Activated naive CD4-positive, alpha-beta T cell treated with anti-CD3 and anti-CD28 coated beads, Interleukin-2, amount 50 U/mL, for 24 hours (primary cell): ENCODE measurements at regions not wholly inside any gene's neighbourhood (a gene's known extent, or its start where the extent isn't known, plus 50 kb on each side); places are given as distances from the start of the nearest gene placed in this dataset.

ENCODE experiments used
- H3K27ac Mint-ChIP-seq: one replicate; pipeline ENCODE4 v1.8.0; 2021; ENCODE audit warnings: mild to moderate bottlenecking, mixed read lengths
- H3K27me3 Mint-ChIP-seq: one replicate; pipeline ENCODE4 v1.8.0; 2021; ENCODE audit warnings: mixed read lengths
- H3K36me3 Mint-ChIP-seq: one replicate; pipeline ENCODE4 v1.8.0; 2021; ENCODE audit warnings: mixed read lengths
- H3K4me1 Mint-ChIP-seq: one replicate; pipeline ENCODE4 v1.8.0; 2021; ENCODE audit warnings: mixed read lengths
- H3K4me3 Mint-ChIP-seq: one replicate; pipeline ENCODE4 v1.8.0; 2021; ENCODE audit warnings: mild to moderate bottlenecking, mixed read lengths
- H3K9me3 Mint-ChIP-seq: one replicate; pipeline ENCODE4 v1.8.0; 2021; ENCODE audit warnings: mixed read lengths

DNA sequence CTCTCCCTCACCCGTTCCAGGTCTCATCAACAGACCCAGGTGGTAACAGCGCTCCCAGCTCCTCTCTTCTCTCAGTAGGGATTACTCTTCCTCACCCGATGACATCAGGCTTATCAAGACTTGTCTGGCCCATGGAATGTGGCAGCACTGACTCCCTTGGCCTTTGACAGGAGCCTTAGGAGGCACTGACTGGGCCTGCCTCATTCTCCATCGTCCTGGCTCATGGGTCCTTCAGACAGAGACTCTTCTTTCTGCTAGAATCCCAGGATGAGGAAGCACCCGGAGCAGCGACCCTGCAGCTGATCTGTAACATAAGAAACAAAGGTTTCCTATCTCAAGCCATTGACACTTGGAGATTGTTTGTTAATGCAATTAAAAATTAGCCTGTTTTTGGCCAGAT is 1063.6 kb downstream of the TBC1D22A start:
- Mint-ChIP-seq H3K4me1 (no peaks in the 10 kb centered on the region), H3K4me3 (no peak overlapping the region), H3K36me3 (no peaks in the 10 kb centered on the region), H3K27me3 (peaks cover 3% of the 10 kb centered on the region), H3K27ac (no peak overlapping the region), H3K9me3 (no peaks in the 10 kb centered on the region)

DNA sequence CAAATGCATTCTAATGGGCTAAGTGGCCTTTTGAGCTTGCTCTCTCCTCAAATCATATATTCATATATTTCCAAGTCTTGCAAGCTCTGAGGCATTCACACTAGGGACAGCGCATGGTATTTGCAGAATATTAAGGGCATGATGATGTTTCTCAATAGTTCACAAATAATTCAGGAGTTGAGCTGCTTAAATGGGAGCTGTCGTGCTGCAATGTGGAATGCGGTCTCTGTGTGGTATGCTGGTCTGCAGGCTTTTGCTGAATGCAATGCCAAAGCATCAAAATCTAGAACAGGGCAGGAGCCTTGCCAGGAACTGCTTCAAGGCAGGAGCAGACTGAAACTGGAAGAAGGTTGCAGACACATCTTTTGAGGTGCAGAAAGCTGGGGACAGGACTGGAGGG is 1060.0 kb downstream of the TBC1D22A start:
- H3K9me3 Mint-ChIP-seq, result peaks cover 2% of the 10 kb centered on the region

DNA sequence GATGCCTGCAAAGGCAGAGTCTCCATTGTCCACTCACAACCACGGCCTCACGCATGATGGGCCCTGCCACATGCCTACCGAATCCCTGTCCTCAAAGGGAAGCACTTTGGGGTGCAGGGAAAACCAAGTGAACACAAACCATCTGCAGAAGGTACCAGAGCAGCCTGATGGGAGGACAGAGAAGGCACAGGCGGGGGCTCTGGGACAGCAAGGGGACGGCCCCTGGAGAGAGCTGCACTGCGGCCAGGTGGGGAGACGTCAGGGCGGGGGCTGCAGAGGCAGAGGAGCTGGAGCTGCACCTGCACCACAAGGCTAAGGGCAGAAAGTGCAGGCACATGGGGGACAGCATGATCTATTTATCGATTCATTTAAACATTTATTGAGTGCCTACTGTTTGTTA is 1056.0 kb downstream of the TBC1D22A start:
- peaks cover 4% of the 10 kb centered on the region for H3K9me3 Mint-ChIP-seq
- H3K4me3 Mint-ChIP-seq, result no peak overlapping the region
- peaks cover 5% of the 10 kb centered on the region for H3K27me3 Mint-ChIP-seq
- no peak overlapping the region for H3K27ac Mint-ChIP-seq
- no peaks in the 10 kb centered on the region for H3K36me3 Mint-ChIP-seq
- H3K4me1 Mint-ChIP-seq, result no peaks in the 10 kb centered on the region

More for the DNA sequence above, 1060.0 kb downstream of the TBC1D22A start:
- H3K27ac Mint-ChIP-seq, result no peak overlapping the region
- peaks cover 1% of the 10 kb centered on the region for H3K27me3 Mint-ChIP-seq
- H3K36me3 Mint-ChIP-seq, result no peaks in the 10 kb centered on the region
- no peaks in the 10 kb centered on the region for H3K4me1 Mint-ChIP-seq
- no peak overlapping the region for H3K4me3 Mint-ChIP-seq

DNA sequence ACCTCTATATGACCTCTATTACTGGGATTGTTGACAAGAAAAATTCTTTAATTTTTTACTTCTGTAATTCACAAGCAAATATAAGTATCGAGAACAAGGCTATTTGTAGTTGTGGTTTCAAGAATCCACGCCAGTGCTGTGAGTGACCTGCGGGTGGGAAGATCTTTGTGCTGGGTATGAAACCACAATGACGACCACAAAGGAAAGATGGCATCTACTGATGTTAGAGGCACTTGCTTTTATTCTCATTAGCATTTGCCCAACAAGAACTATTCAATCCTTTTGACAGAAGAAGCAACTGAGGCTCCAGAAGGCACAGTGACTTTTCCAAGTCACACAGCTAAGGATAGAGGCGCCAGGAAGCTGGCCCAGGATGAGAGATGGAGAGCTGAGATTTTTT is 1054.9 kb downstream of the TBC1D22A start:
- H3K27ac Mint-ChIP-seq, result no peak overlapping the region
- no peak overlapping the region for H3K4me3 Mint-ChIP-seq
- H3K9me3 Mint-ChIP-seq, result peaks cover 4% of the 10 kb centered on the region
- no peaks in the 10 kb centered on the region for H3K4me1 Mint-ChIP-seq
- peaks cover 6% of the 10 kb centered on the region for H3K27me3 Mint-ChIP-seq
- H3K36me3 Mint-ChIP-seq, result no peaks in the 10 kb centered on the region

DNA sequence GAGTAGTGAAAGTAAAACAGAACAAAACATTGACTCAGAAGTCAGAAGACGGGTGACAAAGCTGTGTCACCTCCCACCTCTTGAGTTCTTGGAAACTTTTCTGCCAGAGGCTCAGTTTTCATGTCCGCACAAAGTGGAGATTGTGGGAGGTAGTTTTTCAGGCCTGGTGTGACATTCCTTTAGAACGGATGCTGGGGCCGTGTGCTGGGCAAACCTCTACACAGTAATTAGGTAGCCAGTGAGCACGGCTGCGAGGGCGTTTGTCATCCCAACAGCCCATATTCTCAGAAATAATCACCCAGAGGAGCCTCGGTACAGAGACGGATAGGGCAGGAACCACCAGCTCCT is 1054.4 kb downstream of the TBC1D22A start:
- Mint-ChIP-seq H3K9me3 (peaks cover 4% of the 10 kb centered on the region), H3K4me3 (no peak overlapping the region), H3K27ac (no peak overlapping the region), H3K36me3 (no peaks in the 10 kb centered on the region), H3K27me3 (peaks cover 6% of the 10 kb centered on the region), H3K4me1 (no peaks in the 10 kb centered on the region)

DNA sequence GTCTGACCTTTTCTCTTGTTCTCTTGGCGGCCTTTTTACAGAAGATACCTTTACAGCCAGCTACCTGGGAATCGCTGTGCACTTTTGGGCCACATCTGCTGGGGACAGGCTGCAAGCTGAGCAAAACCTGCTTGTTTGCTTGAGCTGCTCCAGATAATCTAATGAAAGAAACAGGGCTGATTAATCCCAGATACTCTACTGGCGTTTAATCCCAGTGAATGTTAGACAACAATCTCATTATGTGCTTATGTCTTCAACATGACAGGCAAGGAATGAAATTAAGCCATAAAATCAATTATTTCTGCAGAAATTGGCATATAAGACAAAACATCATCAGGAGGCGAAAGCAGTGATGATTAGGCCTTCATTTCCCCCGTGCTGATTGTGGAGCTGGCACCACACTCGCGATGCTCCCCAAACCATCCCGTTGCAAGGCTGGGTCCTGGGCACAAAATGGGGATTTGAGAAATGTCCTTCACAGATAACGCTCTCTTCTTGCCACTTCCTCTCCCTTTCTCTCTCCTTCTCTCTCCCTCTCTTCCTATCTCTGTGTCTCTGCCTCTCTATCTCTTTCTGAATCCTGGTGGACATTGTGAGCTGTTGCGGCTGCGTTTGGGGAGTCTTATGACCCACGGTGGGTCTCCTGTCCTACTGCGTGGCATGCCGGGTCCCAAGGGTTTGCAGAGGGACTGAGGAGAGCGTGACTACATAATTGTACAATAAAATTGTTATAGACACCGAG is 1053.8 kb downstream of the TBC1D22A start:
- Mint-ChIP-seq H3K27me3 (peaks cover 6% of the 10 kb centered on the region), H3K9me3 (peaks cover 4% of the 10 kb centered on the region), H3K4me3 (no peak overlapping the region), H3K27ac (no peak overlapping the region), H3K4me1 (no peaks in the 10 kb centered on the region), H3K36me3 (no peaks in the 10 kb centered on the region)

DNA sequence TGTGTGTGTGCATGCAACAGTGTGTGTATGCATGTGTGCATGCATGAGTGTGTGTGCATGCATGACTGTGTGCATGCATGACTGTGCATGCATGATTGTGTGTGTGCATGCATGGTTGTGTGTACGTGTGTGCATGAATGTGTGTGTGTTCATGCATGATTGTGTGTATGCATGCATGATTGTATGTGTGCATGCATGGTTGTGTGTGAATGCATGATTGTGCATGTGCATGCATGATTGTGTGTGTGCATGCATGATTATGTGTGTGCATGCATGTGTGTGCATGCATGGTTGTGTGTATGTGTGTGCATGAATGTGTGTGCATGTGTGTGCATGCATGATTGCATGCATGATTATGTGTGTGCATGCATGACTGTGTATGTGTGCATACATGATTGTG is 1052.0 kb downstream of the TBC1D22A start:
- Mint-ChIP-seq H3K4me3 (no peak overlapping the region), H3K4me1 (no peaks in the 10 kb centered on the region), H3K27me3 (peaks cover 9% of the 10 kb centered on the region), H3K9me3 (peaks cover 4% of the 10 kb centered on the region), H3K27ac (no peak overlapping the region), H3K36me3 (no peaks in the 10 kb centered on the region)

DNA sequence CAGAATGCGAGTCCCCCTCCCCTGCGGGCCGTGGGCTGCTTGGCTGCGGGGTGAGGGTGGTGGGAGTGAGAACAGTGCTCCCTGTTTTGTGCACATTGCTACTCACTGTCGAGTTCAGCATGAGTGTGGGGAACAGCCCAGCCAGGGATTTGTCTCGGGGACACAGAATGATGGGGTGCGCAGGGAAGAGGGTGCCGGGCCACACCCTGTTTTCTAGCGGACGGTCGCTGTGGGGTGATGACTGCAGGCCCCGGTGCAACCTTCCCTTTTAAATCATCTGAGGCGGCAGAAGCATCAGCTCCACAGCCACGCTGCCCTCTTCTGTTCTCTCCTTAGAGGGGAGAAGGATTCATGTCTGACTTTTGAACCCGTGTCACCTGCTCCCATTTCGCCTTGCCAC is 1051.2 kb downstream of the TBC1D22A start:
- H3K9me3 Mint-ChIP-seq, result peaks cover 4% of the 10 kb centered on the region
- no peaks in the 10 kb centered on the region for H3K36me3 Mint-ChIP-seq
- no peak overlapping the region for H3K4me3 Mint-ChIP-seq
- H3K27ac Mint-ChIP-seq, result no peak overlapping the region
- no peaks in the 10 kb centered on the region for H3K4me1 Mint-ChIP-seq
- H3K27me3 Mint-ChIP-seq, result peaks cover 9% of the 10 kb centered on the region

DNA sequence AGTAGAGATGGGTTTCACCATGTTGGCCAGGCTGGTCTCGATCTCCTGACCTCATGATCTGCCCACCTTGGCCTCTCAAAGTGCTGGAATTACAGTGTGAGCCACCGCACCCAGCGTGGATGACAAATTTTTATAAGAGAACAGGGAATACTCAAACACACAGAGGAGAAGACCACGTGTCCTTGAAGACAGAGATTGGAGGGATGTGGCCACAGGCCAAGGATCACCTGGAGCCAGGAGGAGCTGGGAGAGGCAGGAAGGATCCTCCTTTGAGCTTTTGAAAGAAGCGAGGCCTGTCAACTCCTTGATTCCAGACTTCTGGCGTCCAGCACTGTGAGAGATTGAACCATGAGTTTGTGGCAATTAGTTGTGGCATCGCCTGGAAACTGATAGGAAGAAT is 1049.5 kb downstream of the TBC1D22A start:
- H3K27ac Mint-ChIP-seq, result no peak overlapping the region
- H3K4me3 Mint-ChIP-seq, result no peak overlapping the region
- peaks cover 6% of the 10 kb centered on the region for H3K27me3 Mint-ChIP-seq
- H3K4me1 Mint-ChIP-seq, result no peaks in the 10 kb centered on the region
- H3K9me3 Mint-ChIP-seq, result no peaks in the 10 kb centered on the region
- no peaks in the 10 kb centered on the region for H3K36me3 Mint-ChIP-seq

DNA sequence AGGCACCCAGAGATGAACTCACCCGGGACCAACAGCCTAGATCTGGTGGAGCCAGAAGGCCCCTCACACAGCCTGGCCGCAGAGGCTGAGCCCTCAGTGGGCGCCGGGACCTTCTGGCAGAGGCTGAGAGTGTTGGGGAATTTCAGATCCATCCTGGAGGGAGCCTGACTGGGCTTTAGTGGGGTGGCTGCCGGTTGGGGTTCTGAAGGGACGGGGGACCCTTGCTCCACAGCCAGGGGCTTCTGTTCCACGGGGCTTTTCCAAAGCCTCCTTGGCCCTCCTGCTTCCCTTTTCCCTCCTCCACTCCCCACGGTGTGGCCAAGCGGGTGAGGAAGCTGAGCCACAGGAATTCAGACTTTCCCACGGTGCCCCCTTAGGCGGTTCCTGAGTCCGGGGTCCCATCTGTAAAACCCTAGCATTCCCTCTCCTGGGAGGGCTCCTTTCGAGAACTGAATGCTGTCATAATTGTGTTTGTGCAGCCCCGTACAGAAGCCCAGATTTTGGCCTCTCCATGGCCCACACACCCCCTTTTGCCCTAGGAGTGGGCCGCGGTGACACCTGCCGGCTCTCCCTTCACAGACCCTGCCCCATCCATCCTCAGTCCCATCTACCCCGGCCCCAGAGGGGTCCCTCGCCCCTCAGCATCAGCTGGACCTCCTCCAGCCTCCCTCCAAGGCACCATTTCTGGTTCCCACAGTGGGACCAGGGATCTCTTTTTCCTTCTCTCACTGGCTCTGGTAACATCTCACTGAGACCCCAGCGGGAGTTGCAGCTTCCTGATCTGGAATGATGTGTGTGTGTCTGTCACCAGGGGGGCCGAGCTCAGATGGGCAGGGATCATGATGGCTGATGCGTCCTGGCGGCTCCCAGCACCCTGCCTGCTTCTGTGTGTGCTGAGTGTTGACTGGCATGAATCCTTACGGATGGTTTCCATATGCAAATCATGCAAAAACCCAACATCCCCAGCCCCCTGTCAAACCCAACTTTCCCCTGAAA is 1048.4 kb downstream of the TBC1D22A start:
- H3K36me3 Mint-ChIP-seq, result no peaks in the 10 kb centered on the region
- H3K27ac Mint-ChIP-seq, result no peak overlapping the region
- H3K4me3 Mint-ChIP-seq, result no peak overlapping the region
- no peaks in the 10 kb centered on the region for H3K4me1 Mint-ChIP-seq
- H3K27me3 Mint-ChIP-seq, result peaks cover 4% of the 10 kb centered on the region
- no peaks in the 10 kb centered on the region for H3K9me3 Mint-ChIP-seq

DNA sequence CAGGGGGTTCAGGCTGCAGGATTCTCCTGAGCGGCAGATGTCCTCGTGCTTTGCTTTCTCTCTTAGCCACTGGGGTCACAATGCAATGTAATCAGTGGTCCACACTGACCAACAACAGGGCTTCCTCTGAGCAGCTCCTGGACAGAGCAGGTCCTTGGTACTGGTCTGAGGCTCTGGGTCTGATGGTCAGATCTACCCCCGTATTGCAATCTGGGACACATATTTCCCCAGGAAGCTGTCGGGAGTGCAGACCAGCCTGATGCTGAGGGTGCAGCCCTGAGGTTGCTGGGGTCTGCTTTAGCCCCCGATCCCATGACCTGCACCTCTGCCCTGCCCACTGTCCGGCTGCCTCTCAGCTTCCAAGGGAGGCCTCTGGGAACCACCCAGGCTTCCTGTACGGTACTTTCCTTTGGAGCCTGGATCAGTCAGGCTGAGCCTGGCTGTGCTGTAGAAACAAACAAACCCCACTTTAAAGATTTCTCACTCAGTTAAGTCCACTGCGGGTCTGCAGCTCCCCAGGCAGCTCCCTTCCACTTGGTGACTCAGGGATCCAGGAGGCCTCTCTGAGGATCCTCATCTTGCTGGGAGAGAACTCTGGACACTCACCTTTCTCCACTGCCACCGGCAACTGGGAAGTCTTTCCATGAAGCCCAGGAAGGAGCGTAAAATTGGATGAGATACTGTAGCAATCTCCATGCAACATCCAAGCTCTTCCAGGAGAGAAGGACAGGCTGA is 1046.6 kb downstream of the TBC1D22A start:
- H3K4me1 Mint-ChIP-seq, result no peaks in the 10 kb centered on the region
- H3K4me3 Mint-ChIP-seq, result no peak overlapping the region
- H3K27me3 Mint-ChIP-seq, result peaks cover 4% of the 10 kb centered on the region
- H3K36me3 Mint-ChIP-seq, result no peaks in the 10 kb centered on the region
- no peaks in the 10 kb centered on the region for H3K9me3 Mint-ChIP-seq
- no peak overlapping the region for H3K27ac Mint-ChIP-seq

DNA sequence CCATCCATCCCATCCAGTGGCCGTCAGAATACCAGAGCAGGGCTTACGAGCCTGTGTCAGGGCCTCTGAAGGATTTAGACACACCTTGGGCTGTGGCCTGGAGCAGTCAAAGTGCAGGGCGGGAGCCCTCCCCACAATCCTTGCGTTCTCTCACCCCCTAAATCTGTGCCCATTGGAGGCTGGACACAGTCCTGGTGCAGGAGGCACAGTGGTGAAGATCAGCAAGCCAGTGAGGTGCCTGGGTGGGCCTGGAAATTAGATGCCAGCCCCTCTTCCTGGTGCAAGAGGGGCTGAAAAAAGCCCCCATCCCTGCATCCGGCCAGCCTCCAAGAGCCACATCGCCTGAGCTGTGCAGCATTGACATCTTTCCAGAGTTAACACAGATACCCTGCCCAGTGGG is 1045.8 kb downstream of the TBC1D22A start:
- no peaks in the 10 kb centered on the region for H3K4me1 Mint-ChIP-seq
- H3K27ac Mint-ChIP-seq, result no peak overlapping the region
- H3K9me3 Mint-ChIP-seq, result no peaks in the 10 kb centered on the region
- H3K36me3 Mint-ChIP-seq, result no peaks in the 10 kb centered on the region
- H3K4me3 Mint-ChIP-seq, result no peak overlapping the region
- peaks cover 5% of the 10 kb centered on the region for H3K27me3 Mint-ChIP-seq

DNA sequence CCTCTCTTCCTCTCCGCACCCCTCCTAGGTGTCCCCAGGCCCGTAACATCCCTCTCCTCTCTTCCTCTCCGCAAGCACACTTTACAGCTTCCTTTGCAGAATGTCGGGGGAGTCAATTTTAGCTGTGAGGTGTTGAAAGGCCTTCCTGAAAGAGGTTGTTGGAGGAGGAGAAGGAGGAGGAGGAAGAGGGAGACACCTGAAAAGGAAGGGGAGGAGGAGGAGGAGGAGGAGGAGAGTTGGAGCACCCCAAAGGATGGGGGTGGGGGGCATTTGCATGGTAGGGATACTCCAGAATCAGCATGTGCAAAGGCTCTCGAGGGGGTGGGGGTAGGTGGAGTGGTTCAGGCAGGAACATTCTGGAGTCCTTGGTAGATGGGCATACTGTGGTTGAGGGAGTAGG is 1045.1 kb downstream of the TBC1D22A start:
- H3K9me3 Mint-ChIP-seq, result no peaks in the 10 kb centered on the region
- no peak overlapping the region for H3K27ac Mint-ChIP-seq
- H3K36me3 Mint-ChIP-seq, result no peaks in the 10 kb centered on the region
- no peak overlapping the region for H3K4me3 Mint-ChIP-seq
- H3K27me3 Mint-ChIP-seq, result peaks cover 5% of the 10 kb centered on the region
- no peaks in the 10 kb centered on the region for H3K4me1 Mint-ChIP-seq

DNA sequence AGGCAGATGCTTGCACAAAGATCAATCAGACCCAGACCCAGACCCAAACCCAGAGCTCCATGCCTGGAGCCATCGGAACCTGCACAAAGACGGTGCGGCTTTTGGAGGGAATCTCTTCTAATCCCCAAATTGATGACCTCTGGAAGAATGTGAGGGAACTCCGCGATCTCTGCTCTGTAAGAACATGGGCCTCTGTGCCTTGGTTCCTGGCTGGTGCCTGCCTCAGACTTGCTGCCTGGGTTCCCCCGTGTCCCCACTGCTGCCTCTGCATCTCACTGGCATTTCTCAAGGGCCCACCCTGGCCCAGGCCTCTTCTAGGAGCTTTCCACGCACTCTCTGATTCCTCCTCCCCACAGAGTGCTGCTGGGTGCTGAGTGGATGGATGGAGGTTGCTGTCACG is 1044.4 kb downstream of the TBC1D22A start:
- peaks cover 5% of the 10 kb centered on the region for H3K27me3 Mint-ChIP-seq
- no peak overlapping the region for H3K27ac Mint-ChIP-seq
- no peak overlapping the region for H3K4me3 Mint-ChIP-seq
- no peaks in the 10 kb centered on the region for H3K36me3 Mint-ChIP-seq
- H3K9me3 Mint-ChIP-seq, result no peaks in the 10 kb centered on the region
- H3K4me1 Mint-ChIP-seq, result no peaks in the 10 kb centered on the region

DNA sequence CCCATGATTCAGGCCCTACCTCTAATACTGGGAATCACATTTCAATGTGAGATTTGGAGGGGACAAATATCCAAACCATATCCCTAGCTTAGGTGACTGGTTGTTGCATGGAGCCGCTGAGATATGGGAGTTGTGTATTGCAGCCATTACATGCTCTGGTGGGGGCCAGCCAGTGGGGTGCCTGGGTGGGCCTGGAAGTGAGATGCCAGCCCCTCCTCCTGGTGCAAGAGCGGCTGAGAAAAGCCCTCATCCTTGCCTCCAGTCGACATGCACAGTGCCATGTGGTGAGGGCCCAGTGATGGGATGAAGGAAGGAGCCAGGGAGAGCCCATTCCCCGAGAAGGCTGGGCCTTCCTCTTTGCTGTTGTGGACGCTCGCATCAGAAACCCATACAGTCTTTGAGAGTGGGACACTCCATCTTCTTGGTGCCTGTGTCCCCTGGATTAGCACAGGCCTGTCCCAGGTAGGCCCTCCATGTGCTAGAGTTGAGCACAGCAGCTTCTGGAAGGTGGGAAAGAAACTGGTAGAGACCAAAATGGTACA is 1043.0 kb downstream of the TBC1D22A start:
- H3K4me1 Mint-ChIP-seq, result no peaks in the 10 kb centered on the region
- no peaks in the 10 kb centered on the region for H3K36me3 Mint-ChIP-seq

More for the DNA sequence above, 1043.0 kb downstream of the TBC1D22A start:
- Mint-ChIP-seq H3K9me3 (no peaks in the 10 kb centered on the region), H3K4me3 (no peak overlapping the region), H3K27me3 (peaks cover 6% of the 10 kb centered on the region), H3K27ac (no peak overlapping the region)
